Epithelial cell of prostate (primary cell): ENCODE measurements at regions not wholly inside any gene's neighbourhood (a gene's known extent, or its start where the extent isn't known, plus 50 kb on each side); places are given as distances from the start of the nearest gene placed in this dataset.
"Not testable (repeated sequence)": the region's sequence is repeated elsewhere in the genome, so short reads cannot be mapped to it uniquely, and the experiment has no call there.

Source experiments
- DNase-seq: peaks from one replicate; pipeline ENCODE4 v3.0.0-alpha.2; 2011; ENCODE audit warnings: low read depth, low spot score
- H3K27ac ChIP-seq: fragments of 450-650 bp; 2 replicates; pipeline ENCODE4 v1.5.1; 2017; ENCODE audit warnings: mild to moderate bottlenecking

DNA sequence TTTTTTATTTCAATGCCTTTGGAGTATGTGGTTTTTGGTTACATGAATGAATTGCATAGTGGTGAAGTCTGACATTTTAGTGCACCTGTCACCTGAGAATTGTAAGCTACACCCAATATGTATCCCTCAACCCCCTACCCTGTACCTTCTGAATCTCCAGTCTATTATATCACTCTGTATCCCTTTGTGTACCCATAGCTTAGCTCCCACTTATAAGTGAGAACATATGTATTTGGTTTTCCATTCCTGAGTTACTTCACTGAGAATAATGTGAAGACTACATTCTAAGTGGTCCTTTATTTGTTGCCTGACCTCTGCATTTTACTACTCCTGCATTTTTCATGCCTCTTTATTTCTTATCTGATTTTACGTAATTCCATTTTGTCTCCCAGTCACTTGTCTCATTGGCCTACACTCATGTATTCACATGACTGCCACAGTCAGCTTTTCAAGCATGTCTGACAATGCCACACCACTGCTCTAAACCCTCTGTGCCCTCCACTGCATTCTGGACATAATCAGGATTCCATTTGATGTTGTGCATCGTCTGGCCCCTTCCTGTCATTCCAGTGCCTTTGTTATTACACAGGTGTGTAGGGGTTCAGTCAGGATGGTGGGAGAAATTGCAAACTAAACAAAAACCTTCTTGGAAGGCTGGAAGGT lies 1325.5 kb downstream of the XPNPEP1 start:
- H3K27ac ChIP-seq = no peak overlapping the region
- DNase-seq = no peak

DNA sequence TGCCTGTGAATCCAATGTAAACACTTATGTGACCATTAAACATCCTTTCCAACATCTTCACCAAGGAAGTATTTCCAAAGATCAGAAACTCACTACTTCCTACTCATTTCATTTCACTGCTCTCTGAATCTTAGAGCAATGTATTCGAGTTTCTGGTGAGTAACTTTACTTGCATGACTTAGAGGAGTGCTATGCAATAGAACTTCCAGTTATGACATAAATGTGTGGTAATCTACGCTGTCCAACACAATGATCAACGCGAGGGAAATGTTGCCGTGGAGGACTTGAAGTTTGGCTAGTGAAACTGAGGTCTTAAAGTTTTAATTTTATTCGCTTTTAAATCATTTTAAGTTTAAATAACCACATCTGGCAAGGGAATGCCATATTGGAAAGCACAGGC lies 1326.3 kb downstream of the XPNPEP1 start:
- no peak for DNase-seq

DNA sequence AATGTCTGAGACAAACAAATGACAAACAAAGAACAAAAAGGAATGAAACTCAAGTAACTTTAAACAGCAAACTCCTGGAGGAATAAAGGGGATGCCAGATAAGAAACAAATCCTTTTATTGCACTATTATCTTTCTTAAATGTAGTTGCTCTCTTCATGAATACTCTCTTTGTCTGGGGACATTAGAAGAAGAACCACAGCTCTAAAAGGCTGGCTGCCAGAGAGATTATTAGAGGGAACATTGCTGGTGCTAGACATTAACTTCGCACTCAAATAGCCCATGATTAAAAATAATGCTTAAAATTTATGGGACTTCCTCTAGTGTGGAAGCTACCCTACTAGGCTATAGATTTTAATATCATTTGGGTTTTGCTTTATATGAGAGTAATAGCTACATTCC lies 1330.4 kb downstream of the XPNPEP1 start:
- no peak overlapping the region for H3K27ac ChIP-seq
- no peak for DNase-seq

More for the DNA sequence above, 1326.3 kb downstream of the XPNPEP1 start:
- H3K27ac ChIP-seq = no peak overlapping the region

DNA sequence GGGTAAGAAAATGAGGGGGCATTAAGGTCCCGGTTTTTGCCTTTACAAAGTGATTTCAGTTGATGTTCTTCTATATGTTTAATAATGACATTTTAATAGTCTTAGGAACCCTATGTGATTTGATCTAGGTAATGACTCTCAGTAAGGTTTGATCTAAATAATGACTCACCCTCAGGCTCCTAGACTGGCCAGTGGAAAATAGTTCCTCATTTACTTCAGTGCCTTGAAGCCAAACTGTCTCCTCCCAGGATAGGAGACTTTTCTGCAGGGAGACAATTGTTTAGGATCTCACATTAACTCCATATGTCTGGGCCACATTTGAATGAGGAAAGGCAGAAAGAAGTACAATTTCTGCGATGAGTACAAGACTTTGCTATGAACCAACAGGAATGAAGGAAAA lies 1331.9 kb downstream of the XPNPEP1 start:
- no peak for DNase-seq
- H3K27ac ChIP-seq = no peak overlapping the region

DNA sequence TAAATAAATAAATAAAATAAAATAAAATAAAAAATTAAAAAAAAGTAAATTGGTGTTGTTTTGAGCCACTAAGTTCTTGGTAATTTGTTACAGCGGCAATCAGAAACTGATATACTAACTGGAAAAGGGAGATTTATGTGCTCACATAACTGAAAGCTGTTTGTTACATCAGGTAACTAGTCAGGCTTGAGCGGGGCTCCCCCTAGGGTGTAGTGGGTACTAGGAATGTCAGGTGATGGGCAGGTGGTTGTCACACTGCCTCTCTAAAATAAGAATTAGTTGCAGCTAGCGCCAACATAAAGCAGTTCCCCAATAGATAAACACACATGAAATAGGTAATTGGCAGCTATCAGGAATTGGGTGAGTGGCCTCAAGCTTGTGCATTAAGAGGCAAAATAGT lies 1336.9 kb downstream of the XPNPEP1 start:
- no peak overlapping the region for H3K27ac ChIP-seq
- no peak for DNase-seq

DNA sequence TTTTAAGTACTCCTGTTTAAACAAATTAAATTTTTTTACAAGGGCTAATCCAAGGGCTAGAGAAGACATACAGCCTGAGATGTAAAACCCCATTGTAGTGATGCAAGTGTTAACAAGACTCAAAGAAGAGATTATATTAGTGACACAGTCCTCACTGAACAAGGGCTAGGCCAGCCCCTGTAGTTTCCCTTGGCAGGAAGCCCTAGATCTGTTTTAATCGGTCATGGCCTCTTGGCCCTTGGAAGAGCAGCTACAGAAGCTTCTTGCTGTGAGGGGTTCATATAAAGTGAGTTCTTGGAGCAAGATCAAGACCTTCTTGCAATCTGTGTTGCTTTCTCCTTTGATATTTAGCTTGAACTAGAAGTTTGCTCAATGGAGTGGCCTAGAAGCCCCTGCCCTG lies 1339.4 kb downstream of the XPNPEP1 start:
- no peak overlapping the region for H3K27ac ChIP-seq
- no peak for DNase-seq

DNA sequence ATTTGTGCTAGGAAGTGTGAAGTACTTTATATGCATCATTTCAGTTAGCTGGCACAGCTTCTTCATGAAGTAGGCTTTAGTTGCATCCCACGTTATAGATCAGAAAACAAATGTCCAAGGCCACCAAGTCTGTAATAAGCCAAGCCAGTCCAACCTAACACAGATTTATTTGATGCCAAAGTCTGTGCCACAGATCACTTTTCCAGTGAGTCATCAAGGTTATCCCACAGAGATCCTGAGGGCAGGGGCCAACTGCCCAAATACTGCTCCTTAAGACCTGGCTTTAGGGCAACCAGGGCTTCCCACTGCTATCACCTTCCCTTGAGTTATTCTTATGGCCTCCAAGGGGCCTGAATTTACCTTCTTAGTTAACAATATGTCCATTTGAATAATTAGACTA lies 1340.4 kb downstream of the XPNPEP1 start:
- no peak for DNase-seq

DNA sequence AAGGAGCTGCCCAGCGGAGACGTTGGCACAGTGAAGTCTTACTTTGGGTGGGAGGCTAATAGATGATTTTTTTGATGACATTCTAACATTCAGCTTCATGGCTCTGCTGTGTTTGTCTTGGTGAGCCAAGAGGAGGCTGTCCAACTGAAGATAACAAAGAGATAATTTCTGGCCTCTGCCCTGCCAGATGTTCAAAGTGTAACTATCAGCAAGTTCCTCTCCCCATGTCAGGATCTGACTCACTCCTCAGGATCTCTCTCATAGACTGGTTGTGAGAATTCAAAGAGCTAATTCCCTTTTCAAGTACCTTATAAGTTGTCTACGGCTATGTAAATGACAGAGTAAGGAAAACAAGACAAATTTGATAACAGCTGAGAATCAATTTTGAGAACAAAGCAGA lies 1340.9 kb downstream of the XPNPEP1 start:
- H3K27ac ChIP-seq = no peak overlapping the region

More for the DNA sequence above, 1340.4 kb downstream of the XPNPEP1 start:
- no peak overlapping the region for H3K27ac ChIP-seq

DNA sequence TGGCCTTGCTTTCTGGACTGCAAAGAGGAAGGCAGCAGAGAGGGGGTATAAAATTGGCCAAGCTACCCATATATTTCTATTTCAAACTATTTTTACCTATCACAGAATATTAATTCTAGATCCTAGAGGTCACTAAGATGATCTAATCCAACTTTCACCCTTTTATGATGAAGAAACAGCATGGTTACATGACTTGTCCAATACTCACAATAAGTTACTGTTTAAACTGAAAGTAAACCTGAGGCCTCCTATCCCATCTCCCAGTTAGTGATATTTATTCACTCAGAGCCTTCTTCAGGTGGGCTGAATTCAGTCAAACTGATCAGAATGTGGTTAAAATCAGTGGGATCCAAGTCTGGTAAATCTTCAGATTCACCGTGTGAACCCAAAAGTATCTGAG lies 1345.1 kb downstream of the XPNPEP1 start:
- DNase-seq = no peak
- no peak overlapping the region for H3K27ac ChIP-seq

More for the DNA sequence above, 1340.9 kb downstream of the XPNPEP1 start:
- DNase-seq = no peak

DNA sequence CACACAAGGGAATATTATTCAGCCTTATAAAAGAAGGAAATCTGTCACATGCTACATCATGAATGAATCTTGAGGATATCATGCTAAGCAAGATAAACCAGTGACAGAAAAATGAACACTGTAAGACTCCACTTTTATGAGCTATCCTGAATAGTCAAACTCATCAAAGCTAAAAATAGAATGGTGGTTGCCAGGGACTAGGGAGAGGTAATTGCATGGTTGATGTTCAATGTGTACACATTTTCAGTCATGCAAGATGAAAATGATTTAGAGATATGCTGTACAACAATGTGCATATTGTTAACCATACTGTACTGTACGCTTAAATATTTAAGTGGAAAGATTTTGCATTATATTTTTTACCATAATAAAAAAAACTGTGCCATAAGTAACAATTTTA lies 1349.1 kb downstream of the XPNPEP1 start:
- no peak for DNase-seq

DNA sequence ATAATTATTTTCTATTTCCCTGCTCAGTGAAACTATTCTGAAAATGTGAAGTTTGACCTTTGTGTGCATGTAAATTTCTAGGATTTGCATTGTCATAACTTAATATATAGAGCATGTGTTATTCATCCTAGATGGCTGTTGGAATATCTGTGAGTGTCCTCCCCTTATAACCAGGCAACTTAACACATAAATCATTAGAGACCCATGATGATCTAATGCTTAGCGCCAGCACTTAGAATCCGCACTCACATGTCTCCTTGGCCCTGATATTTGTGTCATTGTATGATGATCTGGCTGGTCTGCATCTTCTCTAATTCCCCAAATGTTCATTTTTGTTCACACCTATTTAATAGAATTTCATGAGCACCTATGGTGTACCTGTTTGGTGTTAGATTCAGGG lies 1354.5 kb downstream of the XPNPEP1 start:
- DNase-seq = no peak
- H3K27ac ChIP-seq = no peak overlapping the region

More for the DNA sequence above, 1349.1 kb downstream of the XPNPEP1 start:
- no peak overlapping the region for H3K27ac ChIP-seq

DNA sequence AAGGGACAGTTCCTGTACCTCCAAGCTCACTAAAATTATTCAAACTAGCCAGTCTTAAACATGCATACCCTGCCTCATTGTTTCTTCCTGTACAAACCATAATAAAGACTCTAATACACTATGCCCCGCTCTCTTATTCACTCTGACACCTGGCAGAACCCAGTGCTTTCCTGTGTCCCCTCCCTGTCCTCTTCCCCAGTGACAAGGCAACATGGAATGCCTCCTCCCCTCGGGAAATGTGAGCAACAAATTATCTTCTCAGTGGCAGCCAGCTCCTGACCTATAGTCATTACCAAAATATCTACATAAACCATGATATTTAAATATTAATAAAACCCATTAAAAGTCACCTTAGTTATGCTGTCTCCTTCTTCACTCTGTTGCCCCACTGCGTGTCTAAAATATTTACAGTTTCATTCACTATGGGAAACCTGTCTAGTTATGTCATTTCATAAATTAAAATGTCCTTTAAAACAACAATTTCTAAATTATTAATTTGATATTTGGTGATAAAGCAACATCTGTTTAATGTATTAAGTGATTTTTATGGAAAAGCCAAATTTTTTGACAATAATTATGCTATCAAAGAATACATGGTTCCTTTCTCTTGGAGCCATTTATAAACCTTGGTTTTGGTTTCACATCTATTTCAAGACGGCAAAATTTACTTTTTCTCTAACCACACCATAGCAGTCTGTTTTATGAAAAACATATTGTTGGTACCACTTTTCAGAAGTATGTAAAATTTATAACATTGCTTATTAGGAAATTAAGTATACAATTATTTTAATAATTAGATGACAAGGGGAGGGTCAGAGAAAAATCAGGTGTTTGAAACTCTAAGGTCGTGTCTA lies 1355.2 kb downstream of the XPNPEP1 start:
- DNase-seq = no peak

DNA sequence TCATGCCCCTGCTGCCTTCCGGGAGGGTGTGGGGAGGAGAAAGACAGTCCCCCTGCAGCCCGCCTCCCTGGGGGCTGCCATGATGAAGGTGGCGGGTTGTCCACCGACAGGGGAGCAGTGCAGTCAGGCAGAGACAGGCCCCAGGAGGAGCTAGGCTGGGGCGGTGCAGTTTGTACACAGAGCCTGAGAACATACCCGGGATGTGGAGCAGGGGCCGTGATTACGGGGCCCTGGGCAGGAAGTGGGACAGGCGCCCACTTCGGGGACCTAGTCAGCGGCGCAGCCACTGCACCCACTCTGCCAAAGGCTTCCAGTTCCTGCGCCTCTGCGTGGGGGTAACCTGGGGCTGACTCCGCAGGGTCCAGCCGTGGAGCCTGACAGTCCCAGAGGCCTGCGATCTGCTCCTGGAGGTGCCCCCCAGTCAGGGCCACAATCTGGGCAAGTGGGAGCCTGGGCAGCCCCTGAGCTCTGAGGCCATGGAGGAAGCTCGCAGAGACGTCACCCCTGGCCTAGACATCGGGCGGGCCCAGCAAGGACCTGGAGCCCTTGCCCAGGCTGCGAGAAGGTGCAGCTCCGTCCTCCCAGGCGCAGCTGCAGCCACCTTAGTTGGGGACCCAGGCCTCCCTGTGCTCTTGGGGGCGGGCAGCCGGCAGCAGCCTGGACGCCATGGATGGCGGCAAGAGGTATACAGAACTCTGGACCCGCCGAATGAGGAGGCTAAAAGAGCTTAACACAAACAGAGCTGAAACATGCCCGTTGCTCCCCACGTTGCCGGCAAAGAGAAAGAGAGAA lies 1356.8 kb downstream of the XPNPEP1 start:
- DNase-seq = no peak
- no peak overlapping the region for H3K27ac ChIP-seq

More for the DNA sequence above, 1355.2 kb downstream of the XPNPEP1 start:
- no peak overlapping the region for H3K27ac ChIP-seq

DNA sequence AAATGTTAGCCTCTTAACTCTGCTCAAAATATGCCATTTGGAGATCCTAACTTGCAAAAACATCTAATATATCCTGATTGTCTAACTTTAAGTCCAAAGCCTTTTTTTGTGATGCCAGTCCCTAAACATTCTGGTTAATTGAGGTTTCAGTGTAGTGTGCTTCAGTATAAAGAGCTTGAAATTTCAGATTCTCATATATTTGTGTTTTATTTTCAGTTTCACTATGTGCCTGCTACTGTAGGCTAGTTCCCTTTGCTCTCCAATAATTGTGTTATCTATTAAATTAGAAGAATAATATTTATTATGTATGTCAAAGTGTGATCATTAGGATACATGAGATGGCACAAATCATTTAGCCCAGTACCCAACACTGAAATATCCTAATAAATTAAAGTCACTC lies 1361.2 kb downstream of the XPNPEP1 start:
- no peak for DNase-seq
- H3K27ac ChIP-seq = no peak overlapping the region

DNA sequence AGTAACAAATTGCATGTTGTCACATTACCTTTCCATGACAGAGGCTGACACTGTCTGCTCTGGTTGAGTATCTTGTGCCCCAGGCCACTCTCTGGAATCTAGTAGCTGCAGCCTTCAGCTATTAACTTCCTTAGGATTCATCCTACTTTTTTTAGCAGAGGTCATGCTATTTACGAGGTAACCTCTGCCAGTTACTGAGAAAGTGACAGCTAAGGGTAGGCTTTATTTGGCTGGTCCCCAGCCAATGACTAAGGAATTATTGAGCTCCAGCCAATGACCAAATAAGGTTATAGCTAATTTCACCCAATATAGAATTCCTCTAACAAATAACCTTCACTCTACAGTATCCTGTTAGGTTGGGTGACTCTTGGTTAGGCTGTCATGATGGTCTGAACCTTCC lies 1361.7 kb downstream of the XPNPEP1 start:
- DNase-seq = no peak
- no peak overlapping the region for H3K27ac ChIP-seq

DNA sequence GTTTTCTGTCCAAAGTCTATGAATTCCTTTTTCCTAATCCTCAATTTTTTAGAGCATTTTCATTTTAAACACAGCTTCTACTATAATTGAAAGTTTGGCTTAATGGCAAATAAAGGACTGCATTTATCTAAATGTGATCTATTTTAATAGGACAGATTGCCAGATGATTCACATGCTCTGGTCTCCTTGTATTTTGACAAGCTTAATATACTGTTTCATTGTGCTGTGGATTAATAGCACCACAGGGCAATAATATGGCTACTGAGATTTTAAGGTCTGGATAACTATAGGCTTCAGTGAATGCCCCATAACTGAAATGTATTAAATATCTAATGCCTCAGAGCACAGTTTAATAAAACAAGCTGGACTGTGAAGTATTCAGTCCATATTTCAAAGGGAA lies 1362.8 kb downstream of the XPNPEP1 start:
- no peak overlapping the region for H3K27ac ChIP-seq
- no peak for DNase-seq

DNA sequence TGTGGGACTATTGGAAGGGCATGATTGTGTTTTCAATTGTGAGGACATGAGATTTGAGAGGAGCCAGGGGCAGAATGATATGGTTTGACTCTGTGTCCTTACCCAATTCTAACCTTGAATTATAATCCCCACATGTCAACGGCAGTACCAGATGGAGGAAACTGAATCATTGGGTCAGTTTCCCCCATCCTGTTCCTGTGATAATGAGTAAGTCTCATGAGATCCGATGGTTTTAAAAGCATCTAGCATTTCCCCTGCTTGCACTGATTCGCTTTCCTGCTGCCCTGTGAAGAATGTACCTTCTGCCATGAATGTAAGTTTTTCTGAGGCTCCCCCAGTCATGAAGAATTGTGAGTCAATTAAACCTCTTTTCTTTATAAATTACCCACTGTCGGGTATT lies 1367.1 kb downstream of the XPNPEP1 start:
- DNase-seq = no peak
- no peak overlapping the region for H3K27ac ChIP-seq

DNA sequence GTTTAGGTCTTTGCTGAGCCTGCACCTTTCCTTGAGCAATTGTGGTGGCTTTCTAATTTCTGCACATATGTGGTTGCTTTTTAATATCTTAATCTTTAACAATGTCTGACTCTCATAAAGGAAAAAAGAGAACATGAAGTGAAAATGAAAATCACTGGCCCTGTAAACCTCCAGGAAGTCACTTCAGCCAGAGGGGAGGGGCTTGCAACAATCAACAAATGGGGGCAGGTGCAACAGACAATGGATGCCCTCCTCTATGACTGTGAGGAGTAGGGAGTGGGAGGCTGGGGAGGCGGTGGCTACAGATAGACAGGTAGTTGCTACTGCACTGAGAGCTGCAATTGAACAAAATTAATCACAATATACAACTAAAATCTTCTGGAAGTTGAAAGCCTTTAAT lies 1377.4 kb downstream of the XPNPEP1 start:
- no peak for DNase-seq
- no peak overlapping the region for H3K27ac ChIP-seq

DNA sequence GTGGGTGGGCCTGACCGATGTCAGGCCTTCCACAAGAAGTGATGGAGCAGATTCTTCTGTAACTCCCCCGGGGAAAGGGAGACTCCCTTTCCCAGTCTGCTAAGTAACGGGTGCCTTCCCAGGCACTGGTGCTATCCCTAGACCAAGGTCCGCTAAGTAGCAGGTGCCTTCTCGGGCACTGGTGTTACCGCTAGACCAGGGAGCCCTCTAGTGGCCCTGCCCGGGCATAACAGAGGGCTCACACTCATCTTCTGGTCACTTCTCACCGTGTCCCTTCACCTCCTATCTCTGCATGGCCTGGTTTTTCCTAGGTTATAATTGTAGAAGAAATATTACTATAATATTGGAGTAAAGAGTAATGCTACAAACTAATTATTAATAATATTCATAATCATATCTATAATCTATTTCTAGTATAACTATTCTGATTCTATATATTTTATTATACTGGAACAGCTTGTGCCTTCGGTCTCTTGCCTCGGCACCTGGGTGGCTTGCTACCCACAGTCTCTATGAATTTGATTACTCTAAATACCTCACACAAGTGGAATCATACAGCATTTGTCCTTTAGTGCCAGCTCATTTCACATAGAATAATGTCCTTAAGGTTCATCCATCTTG lies 1378.7 kb downstream of the XPNPEP1 start:
- H3K27ac ChIP-seq = no peak overlapping the region
- DNase-seq = peak; percentile 8

DNA sequence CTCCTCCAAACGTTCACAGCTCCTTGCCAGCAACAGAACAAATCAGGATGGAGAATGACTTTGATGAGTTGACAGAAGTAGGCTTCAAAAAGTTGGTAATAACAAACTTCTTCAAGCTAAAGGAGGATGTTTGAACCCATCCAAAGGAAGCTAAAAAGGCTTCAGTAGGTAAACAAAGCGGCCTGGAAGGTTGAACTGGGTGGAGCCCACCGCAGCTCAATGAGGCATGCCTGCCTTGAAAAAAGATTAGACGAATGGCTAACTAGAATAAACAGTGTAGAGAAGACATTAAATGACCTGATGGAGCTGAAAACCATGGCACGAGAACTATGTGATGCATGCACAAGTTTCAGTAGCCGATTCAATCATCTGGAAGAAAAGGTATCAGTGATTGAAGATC lies 1369.0 kb upstream of the SORCS1 start:
- DNase-seq, H3K27ac ChIP-seq: not testable (repeated sequence)
